SK-N-SH (cell line): ENCODE measurements at regions not wholly inside any gene's neighbourhood (a gene's known extent, or its start where the extent isn't known, plus 50 kb on each side); places are given as distances from the start of the nearest gene placed in this dataset.

Experiments
- EZH2phosphoT487 ChIP-seq: fragments of 200-600 bp; sonication (generic); IDR thresholded peaks from 2 replicates; pipeline ENCODE4 v1.6.1; 2017; ENCODE audit warnings: low read depth, mixed run types, mild to moderate bottlenecking, antibody characterized with exemption, moderate library complexity, borderline replicate concordance
- FOXM1 ChIP-seq: IDR thresholded peaks from 2 replicates; pipeline ENCODE4 v1.4.0; 2012; ENCODE audit warnings: low read depth, mild to moderate bottlenecking
- POLR2AphosphoS5 ChIP-seq: IDR thresholded peaks from 2 replicates; pipeline ENCODE4 v1.6.1; 2012; ENCODE audit warnings: low read depth, low read length
- RCOR1 ChIP-seq: fragments of 150-350 bp; IDR thresholded peaks from 2 replicates; pipeline ENCODE4 v1.6.1; 2017; ENCODE audit warnings: antibody characterized with exemption, low read length
- RFX5 ChIP-seq: IDR thresholded peaks from 2 replicates; pipeline ENCODE4 v1.6.1; 2012; ENCODE audit warnings: mild to moderate bottlenecking, improper control_type of control experiment, low read length
- SMC3 ChIP-seq: IDR thresholded peaks from 2 replicates; pipeline ENCODE4 v1.6.1; 2012; ENCODE audit warnings: low read depth, low read length, improper control_type of control experiment
- TAF1 ChIP-seq: IDR thresholded peaks from 2 replicates; pipeline ENCODE4 v1.6.1; 2012; ENCODE audit warnings: low read depth, mild to moderate bottlenecking, low read length, moderate library complexity, borderline replicate concordance
- YY1 ChIP-seq: IDR thresholded peaks from 2 replicates; pipeline ENCODE4 v1.4.0; 2012; ENCODE audit warnings: low read depth, mild to moderate bottlenecking
- TF ChIP-seq, protein P1 (sequence below): fragments of 200-600 bp; sonication (generic); IDR thresholded peaks from 2 replicates; pipeline ENCODE4 v1.6.1; 2017; ENCODE audit warnings: antibody characterized with exemption, mild to moderate bottlenecking, moderate library complexity
- TF ChIP-seq, protein P2 (sequence below): IDR thresholded peaks from 2 replicates; pipeline ENCODE4 v1.6.1; 2012; ENCODE audit warnings: mild to moderate bottlenecking, low read depth, low read length, moderate library complexity
- TF ChIP-seq, protein P3 (sequence below): IDR thresholded peaks from 2 replicates; pipeline ENCODE4 v1.4.0; 2012; ENCODE audit warnings: low read depth, borderline replicate concordance
- TF ChIP-seq, protein P4 (sequence below): fragments of 150-350 bp; IDR thresholded peaks from 2 replicates; pipeline ENCODE4 v1.6.1; 2016; ENCODE audit warnings: mild to moderate bottlenecking, low read depth, low read length

DNA sequence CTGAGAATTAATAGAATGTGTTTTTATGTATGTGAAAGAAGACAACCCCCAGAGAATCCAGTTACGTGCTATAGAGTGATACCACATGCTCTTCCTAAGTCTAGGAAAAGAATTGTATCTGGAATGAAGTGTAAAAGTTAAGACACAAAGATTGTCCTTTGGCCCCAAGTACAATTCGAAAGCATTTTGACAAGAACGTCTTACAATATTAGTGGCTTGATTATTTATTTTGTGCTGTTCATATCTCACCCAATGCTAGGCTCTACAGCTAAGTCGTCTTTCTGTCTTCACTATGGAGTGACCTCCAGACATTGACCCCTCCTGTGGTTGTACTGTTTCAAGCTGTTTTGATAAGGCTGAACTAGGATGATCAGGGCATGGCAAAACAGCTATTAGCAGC, 345.7 kb upstream of the C2CD4B start:
- TF ChIP-seq RCOR1 (no peak), YY1 (no peak), FOXM1 (no peak), EZH2phosphoT487 (no peak), POLR2AphosphoS5 (no peak), RFX5 (no peak), SMC3 (no peak), TAF1 (no peak)
- TF ChIP-seq, protein P1, sequence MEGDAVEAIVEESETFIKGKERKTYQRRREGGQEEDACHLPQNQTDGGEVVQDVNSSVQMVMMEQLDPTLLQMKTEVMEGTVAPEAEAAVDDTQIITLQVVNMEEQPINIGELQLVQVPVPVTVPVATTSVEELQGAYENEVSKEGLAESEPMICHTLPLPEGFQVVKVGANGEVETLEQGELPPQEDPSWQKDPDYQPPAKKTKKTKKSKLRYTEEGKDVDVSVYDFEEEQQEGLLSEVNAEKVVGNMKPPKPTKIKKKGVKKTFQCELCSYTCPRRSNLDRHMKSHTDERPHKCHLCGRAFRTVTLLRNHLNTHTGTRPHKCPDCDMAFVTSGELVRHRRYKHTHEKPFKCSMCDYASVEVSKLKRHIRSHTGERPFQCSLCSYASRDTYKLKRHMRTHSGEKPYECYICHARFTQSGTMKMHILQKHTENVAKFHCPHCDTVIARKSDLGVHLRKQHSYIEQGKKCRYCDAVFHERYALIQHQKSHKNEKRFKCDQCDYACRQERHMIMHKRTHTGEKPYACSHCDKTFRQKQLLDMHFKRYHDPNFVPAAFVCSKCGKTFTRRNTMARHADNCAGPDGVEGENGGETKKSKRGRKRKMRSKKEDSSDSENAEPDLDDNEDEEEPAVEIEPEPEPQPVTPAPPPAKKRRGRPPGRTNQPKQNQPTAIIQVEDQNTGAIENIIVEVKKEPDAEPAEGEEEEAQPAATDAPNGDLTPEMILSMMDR, result no peak
- TF ChIP-seq, protein P2, sequence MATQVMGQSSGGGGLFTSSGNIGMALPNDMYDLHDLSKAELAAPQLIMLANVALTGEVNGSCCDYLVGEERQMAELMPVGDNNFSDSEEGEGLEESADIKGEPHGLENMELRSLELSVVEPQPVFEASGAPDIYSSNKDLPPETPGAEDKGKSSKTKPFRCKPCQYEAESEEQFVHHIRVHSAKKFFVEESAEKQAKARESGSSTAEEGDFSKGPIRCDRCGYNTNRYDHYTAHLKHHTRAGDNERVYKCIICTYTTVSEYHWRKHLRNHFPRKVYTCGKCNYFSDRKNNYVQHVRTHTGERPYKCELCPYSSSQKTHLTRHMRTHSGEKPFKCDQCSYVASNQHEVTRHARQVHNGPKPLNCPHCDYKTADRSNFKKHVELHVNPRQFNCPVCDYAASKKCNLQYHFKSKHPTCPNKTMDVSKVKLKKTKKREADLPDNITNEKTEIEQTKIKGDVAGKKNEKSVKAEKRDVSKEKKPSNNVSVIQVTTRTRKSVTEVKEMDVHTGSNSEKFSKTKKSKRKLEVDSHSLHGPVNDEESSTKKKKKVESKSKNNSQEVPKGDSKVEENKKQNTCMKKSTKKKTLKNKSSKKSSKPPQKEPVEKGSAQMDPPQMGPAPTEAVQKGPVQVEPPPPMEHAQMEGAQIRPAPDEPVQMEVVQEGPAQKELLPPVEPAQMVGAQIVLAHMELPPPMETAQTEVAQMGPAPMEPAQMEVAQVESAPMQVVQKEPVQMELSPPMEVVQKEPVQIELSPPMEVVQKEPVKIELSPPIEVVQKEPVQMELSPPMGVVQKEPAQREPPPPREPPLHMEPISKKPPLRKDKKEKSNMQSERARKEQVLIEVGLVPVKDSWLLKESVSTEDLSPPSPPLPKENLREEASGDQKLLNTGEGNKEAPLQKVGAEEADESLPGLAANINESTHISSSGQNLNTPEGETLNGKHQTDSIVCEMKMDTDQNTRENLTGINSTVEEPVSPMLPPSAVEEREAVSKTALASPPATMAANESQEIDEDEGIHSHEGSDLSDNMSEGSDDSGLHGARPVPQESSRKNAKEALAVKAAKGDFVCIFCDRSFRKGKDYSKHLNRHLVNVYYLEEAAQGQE, result no peak
- TF ChIP-seq, protein P3, sequence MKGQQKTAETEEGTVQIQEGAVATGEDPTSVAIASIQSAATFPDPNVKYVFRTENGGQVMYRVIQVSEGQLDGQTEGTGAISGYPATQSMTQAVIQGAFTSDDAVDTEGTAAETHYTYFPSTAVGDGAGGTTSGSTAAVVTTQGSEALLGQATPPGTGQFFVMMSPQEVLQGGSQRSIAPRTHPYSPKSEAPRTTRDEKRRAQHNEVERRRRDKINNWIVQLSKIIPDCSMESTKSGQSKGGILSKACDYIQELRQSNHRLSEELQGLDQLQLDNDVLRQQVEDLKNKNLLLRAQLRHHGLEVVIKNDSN, result no peak
- TF ChIP-seq, protein P4, sequence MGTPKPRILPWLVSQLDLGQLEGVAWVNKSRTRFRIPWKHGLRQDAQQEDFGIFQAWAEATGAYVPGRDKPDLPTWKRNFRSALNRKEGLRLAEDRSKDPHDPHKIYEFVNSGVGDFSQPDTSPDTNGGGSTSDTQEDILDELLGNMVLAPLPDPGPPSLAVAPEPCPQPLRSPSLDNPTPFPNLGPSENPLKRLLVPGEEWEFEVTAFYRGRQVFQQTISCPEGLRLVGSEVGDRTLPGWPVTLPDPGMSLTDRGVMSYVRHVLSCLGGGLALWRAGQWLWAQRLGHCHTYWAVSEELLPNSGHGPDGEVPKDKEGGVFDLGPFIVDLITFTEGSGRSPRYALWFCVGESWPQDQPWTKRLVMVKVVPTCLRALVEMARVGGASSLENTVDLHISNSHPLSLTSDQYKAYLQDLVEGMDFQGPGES, result no peak
